HAP-1 (cell line): ENCODE measurements at regions not wholly inside any gene's neighbourhood (a gene's known extent, or its start where the extent isn't known, plus 50 kb on each side); places are given as distances from the start of the nearest gene placed in this dataset.

Experiments
- DNase-seq, 2 experiments: peaks; one replicate each; pipeline ENCODE4 v3.0.0-alpha.2; 2016 to 2020; ENCODE audit warnings: low spot score in 2 of 2
- H3K27me3 ChIP-seq: fragments of 250-450 bp; sonication (Bioruptor Pico); 2 replicates; pipeline ENCODE4 v1.5.1; 2020; ENCODE audit warnings: low read depth, mild to moderate bottlenecking, moderate library complexity
- H3K36me3 ChIP-seq: fragments of 250-450 bp; sonication (Bioruptor Pico); replicated peaks from 2 replicates; pipeline ENCODE4 v1.5.1; 2020; ENCODE audit warnings: mild to moderate bottlenecking
- H3K4me1 ChIP-seq: fragments of 250-450 bp; sonication (Bioruptor Pico); 2 replicates; pipeline ENCODE4 v1.5.1; 2020; ENCODE audit warnings: mild to moderate bottlenecking
- H3K4me3 ChIP-seq: fragments of 250-450 bp; sonication (Bioruptor Pico); 2 replicates; pipeline ENCODE4 v1.5.1; 2020; ENCODE audit warnings: mild to moderate bottlenecking, moderate library complexity
- H3K9me3 ChIP-seq: fragments of 250-450 bp; sonication (Bioruptor Pico); 2 replicates; pipeline ENCODE4 v1.5.1; 2020; ENCODE audit warnings: mild to moderate bottlenecking, moderate library complexity
- in situ Hi-C: fragments of 300-500 bp; cut with MboI; formaldehyde crosslinking; loops from 3 replicates; pipeline ENCODE4 v1.14.3; 2020; ENCODE audit warnings: low sequenced_read_pairs, inconsistent platforms, mixed read lengths

DNA sequence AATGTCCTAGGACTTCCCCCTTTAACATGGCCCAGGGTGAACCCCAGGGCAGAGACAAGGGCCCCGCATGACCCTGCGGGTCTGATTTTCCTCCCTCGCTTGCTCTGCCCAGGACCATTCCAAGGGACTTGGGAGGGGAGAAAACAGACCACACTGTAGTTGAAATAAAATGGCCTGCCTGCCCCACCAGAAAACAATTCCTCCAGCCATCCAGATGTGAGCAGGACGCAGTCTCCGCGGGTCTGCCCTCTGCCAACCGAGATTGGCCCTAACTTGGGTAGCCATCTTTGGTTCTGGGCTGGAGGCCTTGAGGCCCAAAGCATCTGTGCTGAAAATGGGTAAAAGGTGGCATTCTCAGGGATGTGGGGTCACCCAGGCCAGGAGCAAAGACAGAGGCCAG is 75.5 kb downstream of the RFLNA start:
- in situ Hi-C loops = no loop called here
- H3K4me3 ChIP-seq = no peak overlapping the region
- DNase-seq = no peak
- H3K9me3 ChIP-seq = no peaks in the 10 kb centered on the region
- H3K4me1 ChIP-seq = no peaks in the 10 kb centered on the region
- no peaks in the 10 kb centered on the region for H3K27me3 ChIP-seq
- peaks cover 8% of the 10 kb centered on the region for H3K36me3 ChIP-seq

DNA sequence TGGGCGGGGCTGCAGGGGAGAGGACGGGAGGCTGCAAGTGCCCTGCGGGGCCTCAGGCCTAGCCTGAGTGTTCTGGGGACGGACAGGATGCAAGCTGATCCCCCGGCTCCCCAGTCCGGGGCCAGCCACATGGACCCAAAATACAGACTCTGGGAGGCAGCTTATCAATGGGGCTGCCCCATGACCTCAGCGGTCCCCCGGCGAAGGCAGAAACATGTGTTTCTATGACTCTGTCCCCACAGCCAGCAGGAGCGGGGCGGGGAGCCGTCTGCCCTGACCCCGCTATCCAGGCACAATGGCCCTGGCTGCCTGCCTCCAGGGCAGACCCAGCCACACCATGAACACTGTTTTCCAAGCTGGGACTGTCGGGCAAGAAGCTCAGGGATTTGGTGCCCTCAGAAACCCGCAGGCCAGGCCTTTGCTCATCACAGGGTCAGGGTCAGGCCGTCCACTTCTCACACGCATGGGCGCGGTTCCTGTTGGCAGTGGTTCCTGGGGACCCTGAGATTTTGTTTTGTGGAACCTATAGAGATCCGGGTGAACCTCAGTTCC is 75.0 kb downstream of the RFLNA start:
- Histone ChIP-seq H3K4me1 (no peaks in the 10 kb centered on the region), H3K4me3 (no peak overlapping the region), H3K9me3 (no peaks in the 10 kb centered on the region), H3K36me3 (peaks cover 8% of the 10 kb centered on the region), H3K27me3 (no peaks in the 10 kb centered on the region)
- no peak for DNase-seq
- in situ Hi-C loops = no loop called here

DNA sequence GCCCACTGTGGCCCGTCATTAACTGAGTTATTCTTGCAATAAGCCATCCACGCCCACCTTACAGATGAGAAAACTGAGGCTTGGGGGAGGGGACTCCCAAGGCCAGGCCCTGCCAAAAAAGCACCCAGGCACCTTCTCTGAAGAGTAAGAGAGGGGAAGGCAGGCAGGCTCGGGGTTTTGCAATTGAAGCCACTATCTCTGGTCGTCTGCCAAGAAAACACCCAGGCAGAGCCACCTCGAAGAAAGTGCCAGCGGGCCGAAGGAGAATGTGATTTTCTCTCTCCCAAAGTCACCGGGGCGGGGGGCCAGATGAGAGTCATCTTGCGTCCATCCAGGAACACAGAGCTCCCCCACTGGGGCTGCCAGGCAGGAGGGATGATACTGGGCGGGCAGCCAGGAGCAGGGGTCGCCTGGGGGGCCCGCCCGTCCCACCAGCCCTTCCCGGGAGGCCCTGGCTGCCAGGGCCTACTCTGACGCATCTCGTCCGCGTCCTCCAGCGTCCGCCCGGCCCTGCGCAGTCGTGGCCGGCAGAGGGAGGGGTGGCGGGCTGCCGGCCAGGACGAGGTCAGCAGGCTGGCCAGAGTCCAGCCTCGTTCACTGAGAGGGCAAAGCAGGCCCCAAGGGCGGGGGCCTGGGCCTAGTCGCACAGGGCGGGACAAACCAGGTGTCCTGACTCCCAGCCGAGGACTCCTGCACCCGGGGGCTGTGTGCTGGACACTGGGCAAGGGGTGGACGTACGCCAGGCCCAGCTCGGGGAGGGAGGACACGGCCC is 74.3 kb downstream of the RFLNA start:
- Histone ChIP-seq H3K36me3 (peaks cover 8% of the 10 kb centered on the region), H3K4me1 (no peaks in the 10 kb centered on the region), H3K27me3 (no peaks in the 10 kb centered on the region), H3K4me3 (no peak overlapping the region), H3K9me3 (no peaks in the 10 kb centered on the region)
- in situ Hi-C loops = no loop called here
- DNase-seq = no peak

DNA sequence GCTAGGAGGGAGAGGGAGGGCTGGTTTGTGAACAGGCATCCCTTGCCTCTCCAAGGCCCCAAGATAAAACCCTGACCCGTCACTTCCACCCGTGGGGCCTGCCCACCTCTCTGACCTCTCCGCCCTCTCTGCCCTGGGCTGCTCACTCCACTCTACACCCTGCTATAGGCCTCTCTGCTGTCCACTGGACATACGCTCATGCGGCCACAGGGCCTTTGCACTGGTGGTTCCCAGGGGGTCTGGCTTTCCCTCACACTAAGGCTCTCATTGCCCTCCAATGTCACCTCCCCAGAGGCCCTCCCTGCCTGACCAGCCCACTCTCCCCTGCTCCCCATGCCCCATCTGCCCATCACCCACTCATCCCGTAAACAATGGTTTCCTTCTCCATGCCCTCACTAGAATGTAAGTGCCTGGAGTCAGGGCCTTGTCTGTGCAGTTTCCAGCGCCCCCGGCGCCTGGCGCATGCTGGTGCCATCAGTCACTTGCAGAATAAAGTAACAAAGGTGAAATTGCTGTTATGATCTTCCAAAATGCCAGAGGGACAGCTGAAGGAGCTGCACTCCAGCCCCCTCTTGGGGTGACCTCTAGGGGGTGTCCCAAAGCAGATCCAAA is 73.6 kb downstream of the RFLNA start:
- Histone ChIP-seq H3K4me1 (no peaks in the 10 kb centered on the region), H3K27me3 (no peaks in the 10 kb centered on the region), H3K36me3 (peaks cover 8% of the 10 kb centered on the region), H3K9me3 (no peaks in the 10 kb centered on the region), H3K4me3 (no peak overlapping the region)
- DNase-seq = no peak
- in situ Hi-C loops = no loop called here

DNA sequence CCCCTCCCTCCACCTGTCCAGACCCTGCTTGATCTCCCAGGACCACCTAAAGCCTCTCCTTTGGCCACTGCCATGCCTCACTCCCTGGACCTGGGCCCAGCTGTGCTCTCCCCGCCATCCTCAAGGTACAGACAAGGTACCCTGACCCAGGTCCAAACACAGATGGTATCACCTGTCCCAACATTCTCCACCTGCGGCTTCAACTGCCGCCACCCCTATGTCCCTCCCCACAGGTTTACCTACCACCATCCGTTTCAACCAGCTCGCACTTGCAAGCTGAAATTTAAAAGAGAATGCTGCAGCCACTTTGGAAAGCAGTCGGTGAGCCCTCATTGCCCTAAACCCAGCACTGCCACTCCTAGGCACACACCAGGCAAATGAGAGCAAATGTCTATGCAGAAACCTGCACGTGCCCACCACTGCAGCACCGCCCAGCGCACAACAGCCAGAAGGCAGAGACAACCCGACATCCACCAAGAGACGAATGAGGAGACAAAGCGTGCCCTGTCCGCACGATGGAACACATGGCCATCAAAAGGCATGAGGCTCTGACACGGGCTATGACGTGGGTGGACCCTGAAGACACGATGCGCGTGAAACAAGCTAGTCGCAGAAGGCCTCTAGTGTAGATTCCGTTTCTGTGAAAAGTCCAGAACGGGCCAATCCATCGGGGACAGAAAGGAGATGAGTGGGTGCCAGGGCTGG is 71.0 kb downstream of the RFLNA start:
- Histone ChIP-seq H3K4me3 (no peak overlapping the region), H3K36me3 (peaks cover 5% of the 10 kb centered on the region; the same call in 1 of the 2 replicates), H3K27me3 (no peaks in the 10 kb centered on the region), H3K4me1 (no peaks in the 10 kb centered on the region), H3K9me3 (no peaks in the 10 kb centered on the region)
- no peak for DNase-seq
- in situ Hi-C loops = no loop called here
